GM19452 (cell line): ENCODE measurements at regions not wholly inside any gene's neighbourhood (a gene's known extent, or its start where the extent isn't known, plus 50 kb on each side); places are given as distances from the start of the nearest gene placed in this dataset.

Source experiments
- ATAC-seq: cut with Tn5 transposase; IDR thresholded peaks from one replicate; pipeline ENCODE4 v1.9.1; 2021; ENCODE audit not compliant: unreplicated experiment

DNA sequence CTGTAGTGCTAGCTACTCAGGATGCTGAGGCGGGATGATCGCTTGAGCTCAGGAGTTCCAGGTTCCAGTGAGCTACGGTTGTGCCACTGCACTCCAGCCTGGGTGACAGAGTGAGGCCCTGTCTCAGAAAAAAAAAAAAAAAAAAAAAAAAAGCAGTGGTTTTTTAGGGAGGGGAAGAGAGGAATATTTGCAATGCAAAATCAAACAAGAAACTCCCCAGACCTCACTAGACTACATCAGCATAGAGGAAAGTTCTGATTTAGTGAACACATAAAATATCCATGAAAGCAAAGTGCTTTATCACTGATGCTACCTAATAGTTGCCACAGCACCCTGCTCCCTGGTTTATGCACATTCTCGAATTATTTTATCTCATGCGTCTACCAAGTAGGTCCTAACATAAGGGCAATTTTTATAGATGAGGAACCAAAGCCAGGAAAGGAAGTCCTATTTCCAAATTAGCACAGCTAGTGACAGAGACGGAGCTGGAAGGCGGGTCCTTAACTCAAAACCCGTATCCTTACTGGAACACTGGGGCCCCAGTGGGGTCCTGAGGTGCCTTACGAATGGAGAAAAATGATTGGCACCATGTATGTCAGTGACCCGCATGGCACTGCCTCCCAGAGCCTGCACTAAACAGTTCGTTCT, 50.7 kb upstream of the GPR157 start:
- ATAC-seq, result no peak

DNA sequence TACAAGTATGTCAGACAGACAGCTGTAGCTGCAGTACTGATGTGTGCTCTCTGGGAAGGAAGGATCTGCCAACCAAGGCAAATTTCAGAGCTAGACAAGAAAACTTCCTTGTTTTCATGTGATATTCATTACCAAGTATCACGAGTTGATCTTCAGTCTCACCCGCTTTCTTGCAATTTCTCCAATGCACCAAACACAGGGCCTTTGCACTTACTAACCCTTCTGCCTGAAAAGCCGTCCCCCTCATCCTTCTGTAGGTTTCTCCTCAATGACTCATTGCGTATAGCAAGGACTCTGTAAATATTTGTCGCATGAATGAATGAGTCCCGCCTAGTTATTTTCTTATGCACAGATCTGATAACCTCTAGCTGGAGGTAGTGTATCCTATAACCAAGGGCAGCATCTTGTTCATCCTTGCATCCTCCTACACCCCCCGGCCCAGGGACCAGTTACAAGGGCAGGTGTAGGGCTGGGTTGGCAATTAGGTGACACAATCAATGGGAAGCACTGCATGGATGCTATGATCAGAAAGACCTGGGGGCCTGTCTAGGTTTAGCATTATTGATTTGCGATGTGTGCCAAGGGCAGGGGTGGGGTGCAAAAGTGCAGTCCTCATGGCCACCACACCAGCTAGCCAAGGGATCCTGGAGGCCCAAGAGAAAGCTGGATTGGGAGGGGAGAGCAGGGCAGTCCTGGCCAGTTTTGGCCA, 51.4 kb upstream of the GPR157 start:
- ATAC-seq, result no peak

DNA sequence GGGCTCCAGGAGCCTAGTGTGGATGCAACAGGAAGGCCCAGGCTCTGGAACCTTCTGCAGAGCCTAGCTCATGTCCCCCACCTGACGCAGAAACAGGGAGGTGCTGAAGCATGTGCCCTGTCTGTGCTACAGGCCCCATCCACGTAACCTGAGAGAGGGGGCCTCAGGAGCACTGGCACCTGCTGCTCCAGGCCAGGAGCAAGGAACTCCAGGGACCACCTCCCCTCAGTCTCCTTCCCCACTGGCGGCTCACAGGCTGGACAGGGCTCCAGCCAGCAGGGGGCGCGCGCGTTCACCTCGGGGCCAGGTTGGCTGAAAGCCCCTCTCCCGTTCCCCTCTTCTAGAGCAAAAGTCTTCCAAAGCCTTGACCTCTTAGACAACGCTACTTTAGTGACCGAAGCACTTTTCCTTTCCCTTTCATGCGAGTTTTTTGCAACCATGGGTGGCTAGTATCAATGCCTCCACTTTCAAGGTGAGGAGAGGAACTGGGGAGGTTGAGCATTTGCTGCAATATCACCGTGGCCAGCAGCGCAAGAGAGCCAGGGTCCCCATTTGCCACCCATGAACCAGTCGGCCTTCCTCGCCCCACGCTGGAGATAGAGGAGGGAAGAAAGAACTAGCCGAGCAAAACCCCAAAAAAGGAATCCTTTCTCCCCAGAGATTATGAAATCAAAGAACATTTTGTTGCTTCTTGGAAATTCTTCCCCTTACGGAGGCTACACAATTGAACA, 52.4 kb upstream of the GPR157 start:
- ATAC-seq, result no peak

DNA sequence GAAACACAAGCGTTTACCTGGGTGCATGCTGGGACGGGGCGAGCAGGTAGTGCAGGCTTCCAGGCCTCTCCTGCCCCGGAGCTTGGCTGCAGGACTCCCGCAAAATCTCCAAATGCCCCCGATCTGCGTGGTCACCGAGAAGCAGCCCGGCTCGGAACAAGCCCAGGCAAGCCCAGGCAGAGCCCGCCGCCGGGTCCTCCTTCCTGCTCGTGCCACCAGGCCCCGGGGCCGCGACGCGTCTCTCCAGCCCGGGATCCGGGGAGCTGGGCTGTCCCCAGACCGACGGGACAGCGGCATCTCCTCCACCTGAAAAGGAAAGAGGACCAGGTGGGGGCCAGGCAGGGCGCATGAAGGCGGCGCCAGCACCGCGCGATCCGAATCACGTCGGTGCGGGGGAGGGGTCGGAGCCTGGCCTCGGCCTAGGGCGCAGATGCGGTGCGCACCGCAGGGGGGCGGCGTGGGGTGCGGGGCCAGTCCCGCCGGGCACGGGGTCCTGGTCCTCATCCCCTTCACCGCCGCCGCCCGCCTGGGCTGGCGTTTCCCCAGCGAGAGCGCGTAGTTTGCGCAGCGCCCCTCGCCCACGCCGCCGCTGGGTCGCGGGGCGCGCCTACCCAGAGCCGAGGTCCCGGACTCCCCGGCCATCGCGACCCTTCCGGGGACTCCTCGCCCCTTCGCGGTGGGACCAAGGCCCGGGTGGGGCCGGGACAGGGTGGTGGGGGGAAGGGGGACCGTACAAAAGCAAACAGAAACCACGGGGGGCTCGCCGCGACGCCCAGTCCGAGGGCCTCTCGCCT, 52.4 kb upstream of the H6PD start:
- ATAC-seq, result peak; percentile 40

DNA sequence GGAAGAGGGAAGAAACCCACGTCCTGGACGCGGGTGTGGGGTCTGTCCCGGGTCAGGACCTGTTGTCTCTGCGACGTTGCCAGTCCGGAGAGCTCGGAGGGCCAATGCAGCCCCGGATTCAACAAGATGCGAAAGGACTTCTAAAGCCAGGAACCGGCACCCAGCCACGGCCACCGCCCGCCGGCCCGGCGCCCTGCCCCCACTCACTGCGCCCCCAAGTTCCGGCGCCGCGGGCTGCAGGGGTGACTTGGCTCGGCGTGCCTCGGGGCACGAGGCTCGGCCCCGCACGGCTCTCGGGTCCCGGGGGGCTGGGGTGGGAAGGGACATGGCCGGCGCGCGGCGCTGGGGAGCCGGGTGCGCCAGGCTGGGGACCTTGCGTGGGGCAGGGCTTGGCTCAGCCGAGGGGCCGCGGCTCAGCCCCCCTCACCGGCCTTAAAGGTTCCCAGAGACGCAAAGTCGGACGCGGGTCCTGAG, 51.8 kb upstream of the H6PD start:
- no peak for ATAC-seq

DNA sequence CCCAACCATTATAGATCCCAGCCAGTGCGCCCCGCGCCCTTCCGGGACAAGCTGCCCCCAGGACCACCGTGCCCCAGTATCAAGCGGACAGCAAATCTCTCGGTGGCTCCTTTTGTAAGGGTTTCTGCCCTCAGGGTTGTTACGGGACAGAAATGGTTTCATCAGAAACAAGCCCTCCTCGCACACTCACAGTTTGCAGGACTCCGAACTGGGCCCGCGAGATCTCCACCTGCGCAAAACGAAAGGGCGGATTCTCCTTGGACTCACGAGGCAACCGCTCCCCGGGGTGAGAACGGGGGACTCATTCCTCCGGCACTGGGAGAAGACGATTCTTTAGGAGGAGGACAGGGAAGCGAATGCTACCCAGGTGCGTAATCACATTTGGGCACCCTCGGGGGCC, 51.1 kb upstream of the H6PD start:
- ATAC-seq, result no peak

DNA sequence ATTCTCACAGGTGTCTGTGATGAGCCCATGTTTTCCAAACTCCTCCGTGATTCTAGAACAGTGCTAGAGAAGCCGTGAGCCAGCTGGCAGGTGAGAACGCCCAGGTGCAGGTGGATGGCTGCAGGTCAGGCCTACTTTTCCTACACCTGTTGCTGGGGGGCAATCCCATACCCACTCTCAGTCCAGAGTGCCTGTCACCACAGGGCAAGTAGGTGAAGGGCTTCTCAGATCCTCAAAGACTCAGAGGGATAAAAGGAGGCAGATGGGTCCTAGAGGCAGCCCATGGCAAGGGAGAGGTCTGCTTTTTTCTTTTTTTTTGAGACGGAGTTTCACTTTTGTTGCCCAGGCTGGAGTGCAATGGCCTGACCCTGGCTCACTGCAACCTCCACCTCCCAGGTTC, 50.7 kb upstream of the H6PD start:
- ATAC-seq, result no peak

DNA sequence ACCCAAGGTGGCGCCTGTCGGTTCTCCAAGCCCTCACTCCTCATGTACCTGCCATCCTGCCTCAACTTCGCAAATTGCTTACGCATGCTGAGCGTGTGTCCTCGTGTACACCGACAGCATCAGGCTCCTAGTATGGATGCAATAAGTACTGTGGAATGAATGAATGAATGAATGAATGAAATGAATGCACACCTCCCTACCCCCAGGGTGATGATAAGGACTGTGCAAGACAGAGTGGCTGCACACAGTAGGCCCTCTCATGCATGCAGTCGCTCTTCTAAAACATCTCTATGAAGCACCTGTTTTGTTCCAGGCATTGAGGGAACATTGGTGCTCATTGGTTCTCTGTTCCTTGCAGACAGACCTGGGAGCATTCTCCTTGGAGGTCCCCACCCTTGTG, 49.8 kb upstream of the H6PD start:
- ATAC-seq, result no peak
